ENCODE measurements at regions not wholly inside any gene's neighbourhood (a gene's known extent, or its start where the extent isn't known, plus 50 kb on each side); places are given as distances from the start of the nearest gene placed in this dataset.
A peak's percentile ranks its signal among the peaks of the same experiment; 100 is the strongest.

DNA sequence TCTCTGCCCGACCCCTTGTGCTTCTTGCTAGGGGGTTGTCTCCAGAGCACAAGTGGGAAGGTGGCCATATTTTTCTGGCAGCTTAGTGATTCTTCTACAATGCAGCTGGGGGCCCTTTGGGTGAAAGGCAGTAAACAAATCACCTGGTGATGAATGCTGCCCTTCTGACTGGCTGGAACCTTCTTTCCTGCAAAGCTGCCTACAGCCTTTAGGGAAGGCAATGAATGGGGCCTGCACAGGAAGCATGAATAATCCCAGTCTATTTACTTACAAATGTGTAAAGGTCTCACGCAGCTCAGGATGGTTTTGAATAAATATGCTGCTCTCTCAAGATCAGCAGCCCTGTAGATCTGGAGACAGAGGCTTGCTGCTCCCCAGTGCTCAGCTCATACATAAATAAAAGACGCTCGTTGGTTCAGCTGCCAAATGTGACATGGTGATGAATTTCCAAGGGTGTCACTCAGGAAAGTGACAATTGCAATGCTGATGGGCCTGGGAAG lies 289.2 kb downstream of the TDRD15 start:
- no peak for DNase-seq (ENCODE audit: insufficient read length, low spot score)
- TF ChIP-seq SPI1 (IDR thresholded peaks at IDR 0.05; ENCODE audit: low read depth, low read length) (no peak), POU2F2 (IDR thresholded peaks at IDR 0.05; ENCODE audit: low read depth, low read length) (no peak), POLR2AphosphoS5 (IDR thresholded peaks at IDR 0.05; ENCODE audit: low read depth, low read length) (no peak)
- no peak for FAIRE-seq

- TF ChIP-seq TAF1 (IDR thresholded peaks at IDR 0.05; ENCODE audit: low read depth, low read length) (no peak), POU2F2 (IDR thresholded peaks at IDR 0.05; ENCODE audit: low read depth, low read length) (no peak)
- DNase-seq (ENCODE audit: insufficient read length, low spot score) (no peak), FAIRE-seq (no peak)
These were observed 291.5 kb downstream of the TDRD15 start for GRCh38 chr2:21415234-21415633.

- FAIRE-seq (no peak), DNase-seq (ENCODE audit: insufficient read length, low spot score) (no peak)
- TF ChIP-seq POU2F2 (IDR thresholded peaks at IDR 0.05; ENCODE audit: low read depth, low read length) (no peak), POLR2A (IDR thresholded peaks at IDR 0.05; ENCODE audit: low read depth, low read length) (no peak), SPI1 (IDR thresholded peaks at IDR 0.05; ENCODE audit: low read depth, low read length) (no peak), POLR2AphosphoS5 (IDR thresholded peaks at IDR 0.05; ENCODE audit: low read depth, low read length) (no peak), TAF1 (IDR thresholded peaks at IDR 0.05; ENCODE audit: low read depth, low read length) (no peak), PAX5 (IDR thresholded peaks at IDR 0.05; ENCODE audit: insufficient read depth, low read length, severe bottlenecking) (no peak)
These were observed 292.5 kb downstream of the TDRD15 start for GRCh38 chr2:21416226-21416625.

GRCh38 chr2:21418456-21418855 lies 294.7 kb downstream of the TDRD15 start:
- FAIRE-seq (no peak), DNase-seq (ENCODE audit: insufficient read length, low spot score) (no peak)
- TF ChIP-seq TAF1 (IDR thresholded peaks at IDR 0.05; ENCODE audit: low read depth, low read length) (no peak), POLR2A (IDR thresholded peaks at IDR 0.05; ENCODE audit: low read depth, low read length) (no peak), PAX5 (IDR thresholded peaks at IDR 0.05; ENCODE audit: insufficient read depth, low read length, severe bottlenecking) (no peak), POU2F2 (IDR thresholded peaks at IDR 0.05; ENCODE audit: low read depth, low read length) (no peak), SPI1 (IDR thresholded peaks at IDR 0.05; ENCODE audit: low read depth, low read length) (no peak), POLR2AphosphoS5 (IDR thresholded peaks at IDR 0.05; ENCODE audit: low read depth, low read length) (no peak)

GRCh38 chr2:21420553-21421335 lies 297.0 kb downstream of the TDRD15 start:
- TF ChIP-seq SPI1 (IDR thresholded peaks at IDR 0.05; ENCODE audit: low read depth, low read length), result no peak
- TF ChIP-seq POU2F2 (IDR thresholded peaks at IDR 0.05; ENCODE audit: low read depth, low read length), result no peak
- no peak for TF ChIP-seq TAF1 (IDR thresholded peaks at IDR 0.05; ENCODE audit: low read depth, low read length)
- TF ChIP-seq POLR2A (IDR thresholded peaks at IDR 0.05; ENCODE audit: low read depth, low read length), result no peak
- no peak for TF ChIP-seq POLR2AphosphoS5 (IDR thresholded peaks at IDR 0.05; ENCODE audit: low read depth, low read length)
- TF ChIP-seq PAX5 (IDR thresholded peaks at IDR 0.05; ENCODE audit: insufficient read depth, low read length, severe bottlenecking), result no peak
- FAIRE-seq (no peak), DNase-seq (ENCODE audit: insufficient read length, low spot score) (no peak)

GRCh38 chr2:21422050-21422449 lies 298.3 kb downstream of the TDRD15 start:
- FAIRE-seq, result no peak
- no peak for TF ChIP-seq TAF1 (IDR thresholded peaks at IDR 0.05; ENCODE audit: low read depth, low read length)
- TF ChIP-seq POU2F2 (IDR thresholded peaks at IDR 0.05; ENCODE audit: low read depth, low read length), result no peak
- TF ChIP-seq SPI1 (IDR thresholded peaks at IDR 0.05; ENCODE audit: low read depth, low read length), result no peak
- no peak for TF ChIP-seq POLR2A (IDR thresholded peaks at IDR 0.05; ENCODE audit: low read depth, low read length)
- no peak for TF ChIP-seq PAX5 (IDR thresholded peaks at IDR 0.05; ENCODE audit: insufficient read depth, low read length, severe bottlenecking)
- TF ChIP-seq POLR2AphosphoS5 (IDR thresholded peaks at IDR 0.05; ENCODE audit: low read depth, low read length), result no peak
- DNase-seq (ENCODE audit: insufficient read length, low spot score), result peak; percentile 17

- DNase-seq (ENCODE audit: insufficient read length, low spot score) (no peak), FAIRE-seq (no peak)
- TF ChIP-seq POU2F2 (IDR thresholded peaks at IDR 0.05; ENCODE audit: low read depth, low read length) (no peak), TAF1 (IDR thresholded peaks at IDR 0.05; ENCODE audit: low read depth, low read length) (no peak), SPI1 (IDR thresholded peaks at IDR 0.05; ENCODE audit: low read depth, low read length) (no peak), POLR2A (IDR thresholded peaks at IDR 0.05; ENCODE audit: low read depth, low read length) (no peak), PAX5 (IDR thresholded peaks at IDR 0.05; ENCODE audit: insufficient read depth, low read length, severe bottlenecking) (no peak), POLR2AphosphoS5 (IDR thresholded peaks at IDR 0.05; ENCODE audit: low read depth, low read length) (no peak)
These were observed 299.2 kb downstream of the TDRD15 start for GRCh38 chr2:21422724-21423522.

GRCh38 chr2:21423854-21424253 lies 300.1 kb downstream of the TDRD15 start:
- DNase-seq (ENCODE audit: insufficient read length, low spot score), result no peak
- TF ChIP-seq POLR2A (IDR thresholded peaks at IDR 0.05; ENCODE audit: low read depth, low read length), result no peak
- FAIRE-seq, result no peak

DNA sequence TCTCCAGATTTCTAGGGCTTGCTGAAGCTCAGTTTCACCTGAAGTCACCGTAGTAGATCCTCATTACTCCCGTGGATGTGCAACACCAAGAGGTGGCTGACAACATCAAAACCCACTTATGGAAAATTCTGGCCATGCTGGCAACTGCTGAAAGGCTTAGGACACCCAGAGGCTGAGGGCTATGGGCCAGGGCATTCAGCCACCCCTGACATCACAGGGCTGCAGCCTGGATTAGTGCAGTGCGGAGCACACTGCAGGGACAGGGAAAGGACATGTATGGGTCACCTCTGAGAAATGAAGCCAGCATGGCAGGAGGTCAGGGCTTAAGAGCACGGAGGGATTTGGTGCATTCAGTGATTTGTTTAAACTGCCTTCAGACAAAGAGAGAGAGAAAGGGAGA lies 300.6 kb downstream of the TDRD15 start:
- FAIRE-seq, result no peak
- no peak for DNase-seq (ENCODE audit: insufficient read length, low spot score)
- TF ChIP-seq POU2F2 (IDR thresholded peaks at IDR 0.05; ENCODE audit: low read depth, low read length), result no peak
- TF ChIP-seq SPI1 (IDR thresholded peaks at IDR 0.05; ENCODE audit: low read depth, low read length), result no peak
- no peak for TF ChIP-seq PAX5 (IDR thresholded peaks at IDR 0.05; ENCODE audit: insufficient read depth, low read length, severe bottlenecking)
- TF ChIP-seq POLR2A (IDR thresholded peaks at IDR 0.05; ENCODE audit: low read depth, low read length), result no peak
- TF ChIP-seq TAF1 (IDR thresholded peaks at IDR 0.05; ENCODE audit: low read depth, low read length), result no peak
- no peak for TF ChIP-seq POLR2AphosphoS5 (IDR thresholded peaks at IDR 0.05; ENCODE audit: low read depth, low read length)

DNA sequence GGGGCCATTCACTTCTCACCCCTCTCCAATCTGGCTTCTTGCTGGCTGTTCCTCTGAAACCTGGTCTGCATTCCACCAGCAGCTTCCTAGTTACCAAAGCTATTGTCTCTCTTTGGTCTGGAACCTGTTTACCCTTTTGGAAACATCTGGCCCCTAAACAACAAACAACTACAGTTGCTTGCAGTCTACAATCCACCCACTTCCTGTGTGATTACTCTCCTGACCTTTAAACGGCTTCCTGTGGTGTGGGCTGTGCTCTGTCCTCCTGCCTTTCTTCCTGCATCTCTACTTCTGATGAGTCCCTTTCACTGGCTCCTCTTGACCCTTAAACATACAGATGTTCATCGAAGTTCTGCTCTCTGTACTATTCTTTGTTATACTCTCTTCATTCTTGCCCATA lies 303.8 kb downstream of the TDRD15 start:
- FAIRE-seq, result no peak
- no peak for TF ChIP-seq POU2F2 (IDR thresholded peaks at IDR 0.05; ENCODE audit: low read depth, low read length)
- TF ChIP-seq POLR2AphosphoS5 (IDR thresholded peaks at IDR 0.05; ENCODE audit: low read depth, low read length), result no peak
- no peak for TF ChIP-seq PAX5 (IDR thresholded peaks at IDR 0.05; ENCODE audit: insufficient read depth, low read length, severe bottlenecking)
- TF ChIP-seq TAF1 (IDR thresholded peaks at IDR 0.05; ENCODE audit: low read depth, low read length), result no peak
- TF ChIP-seq SPI1 (IDR thresholded peaks at IDR 0.05; ENCODE audit: low read depth, low read length), result no peak
- no peak for TF ChIP-seq POLR2A (IDR thresholded peaks at IDR 0.05; ENCODE audit: low read depth, low read length)
- no peak for DNase-seq (ENCODE audit: insufficient read length, low spot score)
